MM.1S (cell line): ENCODE measurements at regions not wholly inside any gene's neighbourhood (a gene's known extent, or its start where the extent isn't known, plus 50 kb on each side); places are given as distances from the start of the nearest gene placed in this dataset.

ENCODE experiments used
- DNase-seq: peaks from one replicate; pipeline ENCODE4 v3.0.0-alpha.2; 2015
- H2AFZ ChIP-seq: fragments of 300-600 bp; sonication (generic); 2 replicates; pipeline ENCODE4 v1.6.0; 2016; ENCODE audit warnings: antibody characterized with exemption, low read length
- H3F3A ChIP-seq: fragments of 300-600 bp; sonication (generic); 2 replicates; pipeline ENCODE4 v1.6.1; 2016; ENCODE audit warnings: mild to moderate bottlenecking, antibody characterized with exemption, low read length, moderate library complexity, mixed read lengths; ENCODE audit not compliant: insufficient read depth
- H3K27ac ChIP-seq: fragments of 300-600 bp; sonication (generic); 2 replicates; pipeline ENCODE4 v1.5.1; 2016; ENCODE audit warnings: mild to moderate bottlenecking, low read length
- H3K27me3 ChIP-seq: fragments of 300-600 bp; sonication (generic); replicated peaks from 2 replicates; pipeline ENCODE4 v1.6.0; 2016; ENCODE audit warnings: low read length; ENCODE audit not compliant: insufficient read depth
- H3K36me3 ChIP-seq: fragments of 300-600 bp; sonication (generic); replicated peaks from 2 replicates; pipeline ENCODE4 v1.6.1; 2016; ENCODE audit warnings: mild to moderate bottlenecking, low read length, mixed read lengths; ENCODE audit not compliant: insufficient read depth
- H3K4me1 ChIP-seq: fragments of 300-600 bp; sonication (generic); 2 replicates; pipeline ENCODE4 v1.6.1; 2016; ENCODE audit warnings: low read length, mixed read lengths
- H3K4me2 ChIP-seq: fragments of 300-600 bp; sonication (generic); 2 replicates; pipeline ENCODE4 v1.6.0; 2016; ENCODE audit warnings: low read depth, low read length
- H3K4me3 ChIP-seq: fragments of 300-600 bp; sonication (generic); 2 replicates; pipeline ENCODE4 v1.5.1; 2016; ENCODE audit warnings: low read length, mixed read lengths
- H3K79me2 ChIP-seq: fragments of 300-600 bp; sonication (generic); 2 replicates; pipeline ENCODE4 v1.6.1; 2016; ENCODE audit warnings: mixed run types, low read length, mixed read lengths
- H3K9ac ChIP-seq: fragments of 300-600 bp; sonication (generic); 2 replicates; pipeline ENCODE4 v1.6.1; 2016; ENCODE audit warnings: low read length, mixed read lengths
- H3K9me2 ChIP-seq: fragments of 300-600 bp; sonication (generic); replicated peaks from 2 replicates; pipeline ENCODE4 v1.6.1; 2016; ENCODE audit warnings: mild to moderate bottlenecking, low read length, mixed read lengths; ENCODE audit not compliant: insufficient read depth
- H3K9me3 ChIP-seq: fragments of 300-600 bp; sonication (generic); replicated peaks from 2 replicates; pipeline ENCODE4 v1.6.1; 2016; ENCODE audit warnings: mild to moderate bottlenecking, low read length, mixed read lengths; ENCODE audit not compliant: insufficient read depth
- H4K20me1 ChIP-seq: fragments of 300-600 bp; sonication (generic); 2 replicates; pipeline ENCODE4 v1.6.1; 2016; ENCODE audit warnings: mild to moderate bottlenecking, low read length, moderate library complexity, mixed read lengths; ENCODE audit not compliant: insufficient read depth
- CTCF ChIP-seq: fragments of 300-600 bp; sonication (generic); IDR thresholded peaks from 2 replicates; pipeline ENCODE4 v1.5.1; 2016; ENCODE audit warnings: antibody characterized with exemption, low read length, mixed read lengths
- EZH2 ChIP-seq: fragments of 300-600 bp; sonication (generic); optimal IDR thresholded peaks from 2 replicates; pipeline ENCODE3; 2017; ENCODE audit warnings: low read depth, mild to moderate bottlenecking, antibody characterized with exemption, low read length, mixed read lengths
- EZH2phosphoT487 ChIP-seq: fragments of 300-600 bp; sonication (generic); IDR thresholded peaks from 2 replicates; pipeline ENCODE4 v1.6.1; 2018; ENCODE audit warnings: antibody characterized with exemption, low read length

GRCh38 chr18:38801640-38802039, 1236.0 kb upstream of the CELF4 start:
- H3K9me3 ChIP-seq = no peaks in the 10 kb centered on the region
- no peaks in the 10 kb centered on the region for H3K79me2 ChIP-seq
- no peak overlapping the region for H3K9ac ChIP-seq
- no peaks in the 10 kb centered on the region for H3K9me2 ChIP-seq
- DNase-seq = no peak
- no peaks in the 10 kb centered on the region for H3K36me3 ChIP-seq
- no peak overlapping the region for H3K27ac ChIP-seq
- no peak overlapping the region for H2AFZ ChIP-seq
- no peak for TF ChIP-seq EZH2phosphoT487
- no peak for TF ChIP-seq CTCF
- TF ChIP-seq EZH2 = no peak
- H3K4me1 ChIP-seq = no peaks in the 10 kb centered on the region
- no peak overlapping the region for H3K4me2 ChIP-seq
- no peaks in the 10 kb centered on the region for H3K27me3 ChIP-seq
- H3F3A ChIP-seq = no peaks in the 10 kb centered on the region
- H4K20me1 ChIP-seq = no peaks in the 10 kb centered on the region
- H3K4me3 ChIP-seq = no peak overlapping the region

GRCh38 chr18:38796762-38797161, 1231.2 kb upstream of the CELF4 start:
- TF ChIP-seq CTCF (no peak), EZH2 (no peak), EZH2phosphoT487 (no peak)
- H3K4me2 ChIP-seq = no peak overlapping the region

GRCh38 chr18:38792731-38793130, 1227.1 kb upstream of the CELF4 start:
- H3K9me3 ChIP-seq = no peaks in the 10 kb centered on the region
- no peaks in the 10 kb centered on the region for H3K27me3 ChIP-seq
- no peaks in the 10 kb centered on the region for H4K20me1 ChIP-seq
- TF ChIP-seq EZH2phosphoT487 (no peak), EZH2 (no peak), CTCF (no peak)
- no peak overlapping the region for H2AFZ ChIP-seq
- H3K4me1 ChIP-seq = no peaks in the 10 kb centered on the region
- no peaks in the 10 kb centered on the region for H3K79me2 ChIP-seq
- H3K4me3 ChIP-seq = no peak overlapping the region
- H3K9ac ChIP-seq = no peak overlapping the region
- no peaks in the 10 kb centered on the region for H3K9me2 ChIP-seq
- H3K36me3 ChIP-seq = no peaks in the 10 kb centered on the region
- no peaks in the 10 kb centered on the region for H3F3A ChIP-seq
- no peak overlapping the region for H3K27ac ChIP-seq
- no peak overlapping the region for H3K4me2 ChIP-seq
- no peak for DNase-seq

More at GRCh38 chr18:38796762-38797161, 1231.2 kb upstream of the CELF4 start:
- no peaks in the 10 kb centered on the region for H3K9me3 ChIP-seq
- H3K27ac ChIP-seq = no peak overlapping the region
- H4K20me1 ChIP-seq = no peaks in the 10 kb centered on the region
- H3K9me2 ChIP-seq = no peaks in the 10 kb centered on the region
- H2AFZ ChIP-seq = no peak overlapping the region
- H3K9ac ChIP-seq = no peak overlapping the region
- H3K27me3 ChIP-seq = no peaks in the 10 kb centered on the region
- no peaks in the 10 kb centered on the region for H3K4me1 ChIP-seq
- no peaks in the 10 kb centered on the region for H3F3A ChIP-seq
- DNase-seq = no peak
- H3K4me3 ChIP-seq = no peak overlapping the region
- no peaks in the 10 kb centered on the region for H3K79me2 ChIP-seq
- no peaks in the 10 kb centered on the region for H3K36me3 ChIP-seq
